AG08395 (cell line): ENCODE measurements at regions not wholly inside any gene's neighbourhood (a gene's known extent, or its start where the extent isn't known, plus 50 kb on each side); places are given as distances from the start of the nearest gene placed in this dataset.

Experiments used
- DNase-seq: peaks from one replicate; pipeline ENCODE4 v3.0.0; 2012; ENCODE audit warnings: mixed read lengths, low spot score

DNA sequence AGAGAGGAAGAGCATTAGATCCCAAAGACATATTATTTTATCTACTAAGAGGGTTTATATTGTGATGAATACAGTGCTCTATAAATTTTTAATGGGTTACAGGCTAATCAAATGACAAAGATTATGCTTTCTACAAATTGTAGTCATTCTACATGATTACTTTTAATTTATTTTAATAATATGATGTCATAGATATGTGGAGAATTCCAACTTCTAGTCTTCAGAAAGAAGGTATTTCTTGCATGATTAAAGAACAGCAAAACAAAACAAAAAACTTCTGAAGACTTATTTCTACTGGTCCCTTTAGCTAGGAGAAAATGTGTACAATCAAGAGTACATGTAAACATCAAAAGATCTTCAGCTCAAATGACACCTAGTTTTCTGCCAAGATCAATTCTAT lies 71.5 kb upstream of the FOXG1 start:
- no peak for DNase-seq

DNA sequence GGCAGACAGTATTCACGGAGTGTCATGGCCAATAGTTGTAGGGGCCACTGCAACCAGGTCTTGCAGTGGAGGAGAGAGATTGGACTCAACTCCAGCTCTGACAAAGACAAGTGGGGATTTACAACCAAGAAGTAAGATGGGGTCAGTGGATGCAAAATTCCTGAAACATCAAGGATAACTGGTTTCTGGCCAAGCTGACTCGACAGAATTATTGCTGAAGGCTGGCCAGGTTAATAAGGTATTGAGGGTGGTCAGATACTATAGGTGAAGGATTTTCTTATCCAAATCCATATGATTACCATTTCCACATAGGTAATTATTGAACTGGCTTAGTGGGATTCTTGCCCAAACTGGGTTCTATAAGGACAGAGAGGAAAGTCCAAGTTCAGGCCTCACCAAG lies 64.9 kb upstream of the FOXG1 start:
- no peak for DNase-seq

DNA sequence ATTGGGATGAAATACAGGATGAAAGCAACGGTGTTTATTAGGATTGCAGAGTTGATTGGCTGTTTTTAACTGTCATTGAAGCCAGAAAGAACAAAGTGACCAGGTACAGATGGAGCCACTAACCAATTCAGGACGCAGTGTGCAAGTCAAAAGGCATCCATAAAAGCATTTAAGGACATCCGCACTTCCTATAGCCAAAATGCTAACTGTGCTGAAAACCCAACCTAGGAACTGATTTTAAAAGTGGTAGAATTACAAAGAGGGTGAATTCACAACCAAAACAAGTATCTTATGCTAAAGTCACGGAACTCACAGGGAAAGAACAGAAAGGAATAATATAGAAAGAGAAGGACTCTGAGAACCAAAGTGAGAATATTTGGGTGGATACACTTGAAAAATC lies 63.1 kb upstream of the FOXG1 start:
- no peak for DNase-seq

DNA sequence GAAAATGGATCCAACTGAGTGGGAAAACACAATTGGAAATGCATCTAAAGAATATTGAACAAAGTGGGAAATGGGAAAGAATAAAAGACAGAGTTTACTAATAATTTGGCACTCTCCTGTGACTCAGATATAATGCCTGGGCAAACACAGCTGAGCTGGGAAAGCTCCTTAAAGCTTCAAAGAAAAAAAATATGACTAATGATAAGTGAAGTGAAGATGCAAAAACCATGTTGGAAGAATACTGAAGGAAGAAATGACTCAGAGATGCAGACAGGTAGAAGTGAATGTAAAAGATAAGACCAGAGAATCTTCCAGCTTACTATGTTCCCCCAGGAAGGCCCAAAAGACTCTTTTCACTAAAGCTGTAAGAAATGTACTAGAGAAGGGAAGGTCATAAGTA lies 62.4 kb upstream of the FOXG1 start:
- DNase-seq, result no peak

DNA sequence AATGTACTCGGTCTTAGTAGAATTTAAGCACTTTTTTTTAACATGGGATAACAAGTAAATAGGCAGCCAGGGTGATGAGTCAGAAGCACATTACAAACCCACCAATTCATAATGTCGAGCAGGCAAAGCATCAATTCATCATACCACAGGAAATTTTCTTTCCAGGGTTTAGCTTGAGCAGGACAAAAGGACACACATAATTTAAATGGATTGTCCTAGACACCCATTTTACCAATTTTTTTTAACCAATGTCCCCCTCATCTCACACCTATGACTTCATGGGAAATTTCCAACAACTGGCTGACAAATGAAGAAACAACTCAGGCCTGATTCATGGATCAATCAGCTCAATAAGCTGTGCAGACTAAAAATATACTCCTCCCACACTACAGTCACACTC lies 58.8 kb upstream of the FOXG1 start:
- DNase-seq, result no peak

DNA sequence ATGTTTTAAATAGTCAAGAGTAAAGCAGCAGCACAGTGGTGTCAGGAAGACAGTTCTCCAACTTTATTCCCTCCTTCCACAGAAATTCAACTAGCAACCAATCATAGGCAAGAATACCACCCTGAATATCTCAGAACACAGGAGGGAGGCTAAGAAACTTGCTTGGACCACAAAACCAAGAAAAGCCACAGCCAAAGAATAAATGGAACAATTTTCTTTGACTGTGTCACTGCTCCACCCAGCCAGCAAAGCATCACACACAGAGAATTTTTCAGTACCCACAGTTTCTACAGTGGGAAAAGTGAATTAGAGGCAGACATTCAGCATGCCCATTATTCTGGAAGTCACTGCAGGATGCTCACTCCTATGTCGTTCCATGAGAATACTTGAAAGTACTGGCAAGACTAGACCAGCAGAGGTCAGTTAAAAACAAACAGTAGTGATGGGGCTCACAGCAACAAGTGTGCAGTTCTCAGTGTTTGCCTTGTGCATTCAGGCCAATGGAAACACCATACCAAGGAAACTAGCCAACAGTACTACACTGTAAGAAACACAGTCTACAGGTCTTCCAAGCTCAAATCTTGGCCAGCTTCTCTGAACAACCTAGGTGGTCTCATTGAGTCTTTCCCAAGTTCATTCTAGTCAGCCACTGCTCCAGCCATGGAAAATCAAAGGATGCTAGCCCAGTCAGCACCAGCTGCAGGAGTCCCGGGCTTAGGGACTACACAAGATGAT lies 56.8 kb upstream of the FOXG1 start:
- no peak for DNase-seq
